ENCODE measurements at regions not wholly inside any gene's neighbourhood (a gene's known extent, or its start where the extent isn't known, plus 50 kb on each side); places are given as distances from the start of the nearest gene placed in this dataset.

DNA sequence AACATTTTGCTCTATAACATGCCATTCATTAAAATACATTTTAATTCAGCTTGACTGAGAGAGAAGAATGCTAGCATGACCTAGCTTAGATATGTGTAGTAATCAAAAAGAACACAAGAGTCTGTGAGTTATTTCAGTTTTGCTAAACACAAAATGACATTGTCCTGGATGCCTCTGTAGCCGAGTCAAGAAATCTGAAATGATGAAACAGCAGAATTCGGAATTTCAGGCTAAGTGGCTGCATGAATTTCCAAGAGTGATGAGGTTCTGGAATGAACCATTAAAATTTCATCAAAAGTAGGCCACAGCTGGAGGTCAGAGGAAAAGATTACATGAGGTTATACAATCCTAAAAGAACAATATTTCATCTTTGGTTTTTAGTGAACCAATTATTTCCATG is 79.1 kb upstream of the CXADR start:
- no peak for DNase-seq
- no peaks in the 10 kb centered on the region for H3K9me2 ChIP-seq (ENCODE audit: insufficient read depth)
- no peaks in the 10 kb centered on the region for H3K79me2 ChIP-seq (ENCODE audit: insufficient read depth)
- no peak overlapping the region for H3K27ac ChIP-seq
- TF ChIP-seq EZH2phosphoT487 (IDR thresholded peaks at IDR 0.05; ENCODE audit: insufficient read depth, low read depth): no peak
- TF ChIP-seq EZH2 (IDR thresholded peaks at IDR 0.05; ENCODE audit: insufficient read depth, poor library complexity, severe bottlenecking): no peak
- 11 to 15% methylated on average over 2 of the region's 2 CpGs for WGBS, 2 experiments (ENCODE audit: low coverage in 1 of 2, low lambda C conversion rate in 2 of 2, missing lambda C conversion rate in 2 of 2)
- no peaks in the 10 kb centered on the region for H3K9me3 ChIP-seq (ENCODE audit: low read depth)
- no peak overlapping the region for H2AFZ ChIP-seq
- H3K36me3 ChIP-seq (ENCODE audit: low read depth): no peaks in the 10 kb centered on the region
- H3K27me3 ChIP-seq (replicated peaks; ENCODE audit: insufficient read depth): no peaks in the 10 kb centered on the region; the same call in 1 of the 2 replicates
- no peaks in the 10 kb centered on the region for H4K20me1 ChIP-seq (ENCODE audit: insufficient read depth)
- no peak overlapping the region for H3K4me2 ChIP-seq (ENCODE audit: unreplicated experiment)
- in situ Hi-C loops (cut with MboI): no loop called here
- H3K9ac ChIP-seq: no peak overlapping the region
- no peak overlapping the region for H3K4me3 ChIP-seq
- H3F3A ChIP-seq (ENCODE audit: insufficient read depth): no peaks in the 10 kb centered on the region
- H3K4me1 ChIP-seq (ENCODE audit: insufficient read depth): no peaks in the 10 kb centered on the region

DNA sequence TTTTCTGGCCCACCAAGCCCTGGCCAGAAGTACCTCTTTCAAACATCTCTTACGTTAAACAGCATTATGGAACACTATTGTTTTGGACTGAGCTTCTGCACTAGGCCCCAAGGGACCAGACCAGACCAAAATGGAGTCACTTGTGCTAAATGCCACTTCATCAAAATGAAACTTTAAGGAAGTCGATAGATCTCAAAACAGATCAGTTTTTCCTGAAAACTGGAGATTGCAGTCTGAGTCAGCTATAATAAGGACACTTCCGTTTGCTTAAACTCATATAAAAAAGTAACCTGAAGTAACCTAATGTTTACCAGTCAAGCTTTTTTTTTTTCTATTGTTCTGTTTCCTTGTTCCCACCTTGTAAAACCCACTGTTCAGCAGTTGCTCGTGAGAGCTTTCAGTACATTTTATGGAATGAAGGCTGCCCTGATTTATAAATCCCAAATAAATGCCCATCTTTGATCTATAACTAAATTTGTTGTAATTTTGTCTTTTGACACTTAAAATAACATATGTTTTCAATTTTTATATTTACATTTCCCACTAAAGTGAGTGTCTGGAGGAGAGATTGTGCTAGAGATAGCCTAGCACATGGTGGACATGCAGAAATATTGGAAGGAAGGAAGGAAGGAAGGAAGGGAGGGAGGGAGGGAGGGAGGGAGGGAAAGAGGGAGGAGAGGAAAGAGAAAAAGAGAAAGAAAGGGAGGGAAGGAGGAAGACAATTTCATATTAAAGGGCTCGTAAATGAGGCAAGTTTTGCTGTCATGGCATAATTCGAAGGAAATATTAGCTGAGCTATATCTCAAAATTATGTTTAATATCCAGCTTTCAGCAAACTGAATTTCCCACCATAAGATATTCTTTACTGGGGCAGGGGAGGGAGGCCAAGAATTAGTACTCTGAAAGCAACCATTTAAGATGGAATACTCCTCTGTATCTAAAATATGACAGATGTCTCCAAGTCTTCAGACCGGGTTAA is 77.0 kb upstream of the CXADR start:
- Histone ChIP-seq H2AFZ (no peak overlapping the region), H3K9me2 (ENCODE audit: insufficient read depth) (no peaks in the 10 kb centered on the region), H3K4me1 (ENCODE audit: insufficient read depth) (no peaks in the 10 kb centered on the region), H3K79me2 (ENCODE audit: insufficient read depth) (no peaks in the 10 kb centered on the region), H3K27ac (no peak overlapping the region), H3K4me3 (no peak overlapping the region), H3K36me3 (ENCODE audit: low read depth) (no peaks in the 10 kb centered on the region), H3K27me3 (replicated peaks; ENCODE audit: insufficient read depth) (no peaks in the 10 kb centered on the region; the same call in 1 of the 2 replicates), H3K9ac (no peak overlapping the region), H3K9me3 (ENCODE audit: low read depth) (no peaks in the 10 kb centered on the region), H4K20me1 (ENCODE audit: insufficient read depth) (no peaks in the 10 kb centered on the region), H3F3A (ENCODE audit: insufficient read depth) (no peaks in the 10 kb centered on the region), H3K4me2 (ENCODE audit: unreplicated experiment) (no peak overlapping the region)
- in situ Hi-C loops (cut with MboI): no loop called here
- TF ChIP-seq EZH2phosphoT487 (IDR thresholded peaks at IDR 0.05; ENCODE audit: insufficient read depth, low read depth) (no peak), EZH2 (IDR thresholded peaks at IDR 0.05; ENCODE audit: insufficient read depth, poor library complexity, severe bottlenecking) (no peak)
- WGBS, 2 experiments (ENCODE audit: low coverage in 1 of 2, low lambda C conversion rate in 2 of 2, missing lambda C conversion rate in 2 of 2): 79 to 82% methylated on average over 7 of the region's 7 CpGs
- DNase-seq: no peak

DNA sequence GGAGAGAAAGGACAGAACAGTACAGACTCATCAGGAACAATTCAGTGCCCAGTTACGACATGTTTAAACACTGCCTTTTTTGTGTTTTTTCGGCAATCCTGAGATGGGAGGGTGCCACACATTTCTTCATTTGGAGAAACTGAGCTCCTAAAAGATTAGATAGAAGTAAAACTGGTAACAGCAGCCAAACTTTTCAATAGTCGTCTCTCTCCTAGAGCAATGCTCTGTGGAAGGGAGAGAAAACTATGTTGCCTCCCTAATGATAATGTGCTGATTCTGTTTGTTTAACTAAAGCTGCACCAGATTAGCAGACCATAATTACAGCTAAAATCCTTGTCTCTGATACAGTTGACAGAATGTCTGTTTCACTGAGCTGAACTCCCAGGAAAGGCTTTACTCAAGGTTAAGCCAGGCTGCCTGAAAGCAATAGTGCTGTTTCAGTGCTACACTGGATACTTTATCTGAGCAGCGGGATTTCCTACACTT is 76.2 kb upstream of the CXADR start:
- Histone ChIP-seq H2AFZ (no peak overlapping the region), H3K36me3 (ENCODE audit: low read depth) (no peaks in the 10 kb centered on the region), H3K9me2 (ENCODE audit: insufficient read depth) (no peaks in the 10 kb centered on the region), H3K27ac (no peak overlapping the region), H3F3A (ENCODE audit: insufficient read depth) (no peaks in the 10 kb centered on the region), H3K27me3 (replicated peaks; ENCODE audit: insufficient read depth) (no peaks in the 10 kb centered on the region; the same call in 1 of the 2 replicates), H3K4me1 (ENCODE audit: insufficient read depth) (no peaks in the 10 kb centered on the region), H3K9me3 (ENCODE audit: low read depth) (no peaks in the 10 kb centered on the region), H3K4me3 (no peak overlapping the region), H3K79me2 (ENCODE audit: insufficient read depth) (no peaks in the 10 kb centered on the region), H3K4me2 (ENCODE audit: unreplicated experiment) (no peak overlapping the region), H4K20me1 (ENCODE audit: insufficient read depth) (no peaks in the 10 kb centered on the region), H3K9ac (no peak overlapping the region)
- TF ChIP-seq EZH2phosphoT487 (IDR thresholded peaks at IDR 0.05; ENCODE audit: insufficient read depth, low read depth) (no peak), EZH2 (IDR thresholded peaks at IDR 0.05; ENCODE audit: insufficient read depth, poor library complexity, severe bottlenecking) (no peak)
- no peak for DNase-seq
- in situ Hi-C loops (cut with MboI): no loop called here
- 63% methylated on average over 4 of the region's 4 CpGs for WGBS, 2 experiments (ENCODE audit: low coverage in 1 of 2, low lambda C conversion rate in 2 of 2, missing lambda C conversion rate in 2 of 2)

DNA sequence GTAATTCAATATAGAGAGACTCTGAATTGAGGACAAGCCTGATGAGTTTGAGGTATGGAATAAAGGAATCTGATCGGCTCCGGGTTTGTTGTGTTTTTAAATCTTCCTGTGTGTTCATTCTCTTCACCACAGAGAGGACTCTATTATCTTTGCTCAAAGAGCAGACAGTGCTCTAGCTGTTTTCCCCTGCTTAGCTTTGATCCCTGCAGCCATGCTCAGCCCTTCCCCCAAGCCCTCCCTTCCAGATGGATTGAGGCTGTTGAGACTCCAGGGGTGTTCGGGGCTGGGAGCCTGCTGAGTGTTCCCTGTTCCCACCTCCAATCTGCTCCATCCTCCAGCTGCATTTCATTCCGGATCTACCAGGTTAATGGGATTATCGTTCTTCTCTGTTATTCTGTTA is 74.2 kb upstream of the CXADR start:
- H3K9me2 ChIP-seq (ENCODE audit: insufficient read depth): no peaks in the 10 kb centered on the region
- no peaks in the 10 kb centered on the region for H3K4me1 ChIP-seq (ENCODE audit: insufficient read depth)
- H3K36me3 ChIP-seq (ENCODE audit: low read depth): no peaks in the 10 kb centered on the region
- H2AFZ ChIP-seq: no peak overlapping the region
- no peaks in the 10 kb centered on the region for H4K20me1 ChIP-seq (ENCODE audit: insufficient read depth)
- H3K27ac ChIP-seq: no peak overlapping the region
- H3F3A ChIP-seq (ENCODE audit: insufficient read depth): no peaks in the 10 kb centered on the region
- no peak overlapping the region for H3K4me2 ChIP-seq (ENCODE audit: unreplicated experiment)
- no peaks in the 10 kb centered on the region for H3K9me3 ChIP-seq (ENCODE audit: low read depth)
- no peak overlapping the region for H3K9ac ChIP-seq
- TF ChIP-seq EZH2 (IDR thresholded peaks at IDR 0.05; ENCODE audit: insufficient read depth, poor library complexity, severe bottlenecking) (no peak), EZH2phosphoT487 (IDR thresholded peaks at IDR 0.05; ENCODE audit: insufficient read depth, low read depth) (no peak)
- no peaks in the 10 kb centered on the region for H3K79me2 ChIP-seq (ENCODE audit: insufficient read depth)
- DNase-seq: no peak
- WGBS, 2 experiments (ENCODE audit: low coverage in 1 of 2, low lambda C conversion rate in 2 of 2, missing lambda C conversion rate in 2 of 2): 49 to 55% methylated on average over 5 of the region's 5 CpGs
- no peaks in the 10 kb centered on the region; the same call in none of the 2 replicates for H3K27me3 ChIP-seq (replicated peaks; ENCODE audit: insufficient read depth)
- no peak overlapping the region for H3K4me3 ChIP-seq
- in situ Hi-C loops (cut with MboI): no loop called here

All from GM23248 (cell line).